ENCODE measurements at regions not wholly inside any gene's neighbourhood (a gene's known extent, or its start where the extent isn't known, plus 50 kb on each side); places are given as distances from the start of the nearest gene placed in this dataset.

- TF ChIP-seq REST (IDR thresholded peaks at IDR 0.05; ENCODE audit: unreplicated experiment) (no peak), ZNF331 (CRISPR knock-in tag; IDR thresholded peaks at IDR 0.05; ENCODE audit: low read depth) (no peak), ZNF114 (CRISPR knock-in tag; IDR thresholded peaks at IDR 0.05) (no peak)
Observed at GRCh38 chr15:91751611-91752010, 101.9 kb upstream of the SLCO3A1 start (continued).

GRCh38 chr15:91752081-91752785 lies 101.3 kb upstream of the SLCO3A1 start:
- H3K4me3 ChIP-seq, result no peak overlapping the region
- DNase-seq (ENCODE audit: low spot score) (no peak), ATAC-seq (no peak)
- 0 out of 2 replicates have a peak, but pooled peaks cover 7% of the 10 kb centered on the region for H3K9me2 ChIP-seq (ENCODE audit: insufficient read depth)
- TF ChIP-seq EZH2 (IDR thresholded peaks at IDR 0.05; ENCODE audit: low read depth, unreplicated experiment), result no peak
- 0 out of 2 replicates have a peak, but pooled peaks have one; percentile 27 for TF ChIP-seq ZNF462 (CRISPR knock-in tag; IDR thresholded peaks at IDR 0.05)
- no peak for TF ChIP-seq NANOG (IDR thresholded peaks at IDR 0.05; ENCODE audit: borderline replicate concordance)
- H3K79me2 ChIP-seq (replicated peaks; ENCODE audit: insufficient read depth), result no peaks in the 10 kb centered on the region
- no peak overlapping the region for H3K4me2 ChIP-seq
- Mint-ChIP-seq H3K4me3 (no peak overlapping the region), H3K4me1 (peaks cover 6% of the 10 kb centered on the region), H3K9me3 (peaks cover 19% of the 10 kb centered on the region), H3K27me3 (ENCODE audit: insufficient read depth, low read depth, poor library complexity) (peaks cover 10% of the 10 kb centered on the region), H3K27ac (no peak overlapping the region), H3K36me3 (ENCODE audit: low read depth) (peaks cover 16% of the 10 kb centered on the region)
- H2AFZ ChIP-seq, result 0 out of 2 replicates have a peak overlapping the region, but pooled peaks have one; percentile 56
- H4K20me1 ChIP-seq (replicated peaks; ENCODE audit: insufficient read depth), result no peaks in the 10 kb centered on the region
- no peak overlapping the region for H3K27ac ChIP-seq (ENCODE audit: low read depth)
- no peaks in the 10 kb centered on the region for H3F3A ChIP-seq (replicated peaks; ENCODE audit: low read depth)
- no peaks in the 10 kb centered on the region for H3K4me1 ChIP-seq (ENCODE audit: insufficient read depth)
- H3K36me3 ChIP-seq (ENCODE audit: insufficient read depth), result no peaks in the 10 kb centered on the region
- H3K27me3 ChIP-seq (ENCODE audit: insufficient read depth), result no peaks in the 10 kb centered on the region
